Activated CD4-positive, alpha-beta T cell treated with anti-CD3 and anti-CD28 coated beads, Interleukin-2, amount 10 ng/mL, durations not matched to agents 24 days and 14 days (primary cell): ENCODE measurements at regions not wholly inside any gene's neighbourhood (a gene's known extent, or its start where the extent isn't known, plus 50 kb on each side); places are given as distances from the start of the nearest gene placed in this dataset.
"Not testable (repeated sequence)": the region's sequence is repeated elsewhere in the genome, so short reads cannot be mapped to it uniquely, and the experiment has no call there.

ENCODE experiments used
- DNase-seq: peaks from one replicate; pipeline ENCODE4 v3.0.0; 2022
- H3K27ac Mint-ChIP-seq: one replicate; pipeline ENCODE4 v1.8.0; 2022; ENCODE audit warnings: mild to moderate bottlenecking, mixed read lengths
- H3K27me3 Mint-ChIP-seq: one replicate; pipeline ENCODE4 v1.8.0; 2022; ENCODE audit warnings: mixed read lengths
- H3K36me3 Mint-ChIP-seq: one replicate; pipeline ENCODE4 v1.8.0; 2022; ENCODE audit warnings: low read depth, mild to moderate bottlenecking, mixed read lengths
- H3K4me1 Mint-ChIP-seq: one replicate; pipeline ENCODE4 v1.8.0; 2021; ENCODE audit warnings: mixed read lengths
- H3K4me3 Mint-ChIP-seq: one replicate; pipeline ENCODE4 v1.8.0; 2022; ENCODE audit warnings: mild to moderate bottlenecking, moderate library complexity, mixed read lengths
- H3K9me3 Mint-ChIP-seq: one replicate; pipeline ENCODE4 v1.8.0; 2021; ENCODE audit warnings: mixed read lengths
- intact Hi-C: fragments of 100-400 bp; cut with micrococcal nuclease; formaldehyde crosslinking; loops from one replicate; pipeline ENCODE4 v1.15.1; 2023

DNA sequence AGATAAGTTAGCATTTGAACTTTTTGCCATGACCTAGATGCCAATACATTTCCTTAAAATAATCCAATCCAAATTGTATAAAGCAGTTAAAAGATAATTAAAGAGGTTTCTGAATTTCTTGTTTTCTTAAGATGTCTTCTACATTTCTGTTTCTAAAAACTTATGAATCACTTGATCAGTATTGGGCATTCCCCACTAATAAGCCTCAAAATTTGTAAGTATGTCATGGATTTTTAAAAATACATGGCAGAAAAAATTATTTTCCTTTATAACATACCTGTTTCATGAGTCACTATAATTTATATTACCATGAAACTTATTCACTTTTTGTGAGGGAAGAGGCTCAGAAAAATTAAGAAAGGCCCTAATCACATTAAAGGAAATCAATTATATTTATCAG, 90.3 kb upstream of the TFPI start:
- no peak for DNase-seq
- Mint-ChIP-seq H3K27me3 (no peaks in the 10 kb centered on the region), H3K36me3 (no peaks in the 10 kb centered on the region), H3K9me3 (no peaks in the 10 kb centered on the region), H3K4me3 (no peak overlapping the region), H3K27ac (no peak overlapping the region), H3K4me1 (no peaks in the 10 kb centered on the region)
- intact Hi-C loops, result no loop called here

DNA sequence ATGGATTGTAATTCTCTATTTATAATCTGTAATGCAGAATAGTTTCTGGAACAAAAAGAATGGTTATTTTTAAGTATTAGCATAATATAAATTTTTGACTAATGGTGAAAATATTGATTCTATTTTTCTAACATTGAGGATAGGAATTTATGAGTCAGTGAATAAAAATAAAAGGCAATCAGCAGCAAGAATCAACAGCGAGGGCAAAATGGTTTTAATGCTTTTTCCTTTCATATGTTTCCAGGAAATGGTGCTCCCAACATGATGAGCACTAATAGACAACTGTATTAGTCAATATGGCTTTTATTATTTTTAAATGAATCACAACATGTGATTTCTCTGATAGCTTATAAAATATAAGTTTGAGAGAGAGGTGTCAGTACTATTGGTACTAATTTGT, 90.7 kb upstream of the TFPI start:
- no peak for DNase-seq
- H3K9me3 Mint-ChIP-seq, result no peaks in the 10 kb centered on the region
- intact Hi-C loops, result no loop called here
- no peaks in the 10 kb centered on the region for H3K27me3 Mint-ChIP-seq
- no peak overlapping the region for H3K4me3 Mint-ChIP-seq
- no peak overlapping the region for H3K27ac Mint-ChIP-seq
- no peaks in the 10 kb centered on the region for H3K4me1 Mint-ChIP-seq
- H3K36me3 Mint-ChIP-seq, result no peaks in the 10 kb centered on the region

DNA sequence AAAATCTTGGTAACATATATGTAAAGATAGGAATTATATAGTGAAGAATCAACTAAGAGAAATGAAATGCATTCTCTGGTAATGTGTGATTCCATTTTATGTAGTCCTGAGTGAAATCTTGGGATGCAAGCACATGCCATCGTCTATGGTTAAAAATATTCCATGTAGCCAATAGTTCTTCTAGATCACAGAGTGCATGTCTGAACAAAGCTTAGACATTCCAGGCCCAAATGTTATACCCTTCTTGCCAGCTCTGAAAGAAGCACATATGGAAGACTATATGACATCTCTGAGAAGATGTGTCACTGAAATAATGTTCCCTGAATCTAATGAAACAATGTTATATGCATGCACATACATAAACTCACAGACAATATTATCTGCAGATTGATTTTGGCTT, 92.3 kb upstream of the TFPI start:
- no peaks in the 10 kb centered on the region for H3K27me3 Mint-ChIP-seq
- H3K4me3 Mint-ChIP-seq, result no peak overlapping the region
- H3K27ac Mint-ChIP-seq, result no peak overlapping the region
- no peak for DNase-seq
- intact Hi-C loops, result no loop called here
- no peaks in the 10 kb centered on the region for H3K36me3 Mint-ChIP-seq
- H3K4me1 Mint-ChIP-seq, result no peaks in the 10 kb centered on the region
- H3K9me3 Mint-ChIP-seq, result no peaks in the 10 kb centered on the region

DNA sequence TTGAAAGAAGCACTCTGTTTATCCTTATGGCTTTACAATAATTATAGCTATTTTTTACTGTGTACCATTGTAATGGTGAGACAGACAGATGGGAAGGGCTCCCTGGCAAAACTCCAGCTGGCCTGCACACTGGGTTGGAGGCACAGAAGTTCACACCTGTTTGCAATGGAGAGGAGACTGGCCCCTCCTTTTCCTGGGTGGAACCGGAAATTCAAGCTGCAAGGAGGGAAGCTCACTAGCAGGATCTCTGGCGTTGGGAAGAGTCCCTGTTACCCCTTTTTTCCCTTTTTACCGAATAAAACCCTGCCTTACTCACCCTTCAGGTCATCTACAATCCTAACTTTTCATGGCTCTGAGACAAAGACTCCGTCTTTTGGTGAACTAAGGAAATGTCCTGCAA, 100.3 kb upstream of the TFPI start:
- no peaks in the 10 kb centered on the region for H3K36me3 Mint-ChIP-seq

DNA sequence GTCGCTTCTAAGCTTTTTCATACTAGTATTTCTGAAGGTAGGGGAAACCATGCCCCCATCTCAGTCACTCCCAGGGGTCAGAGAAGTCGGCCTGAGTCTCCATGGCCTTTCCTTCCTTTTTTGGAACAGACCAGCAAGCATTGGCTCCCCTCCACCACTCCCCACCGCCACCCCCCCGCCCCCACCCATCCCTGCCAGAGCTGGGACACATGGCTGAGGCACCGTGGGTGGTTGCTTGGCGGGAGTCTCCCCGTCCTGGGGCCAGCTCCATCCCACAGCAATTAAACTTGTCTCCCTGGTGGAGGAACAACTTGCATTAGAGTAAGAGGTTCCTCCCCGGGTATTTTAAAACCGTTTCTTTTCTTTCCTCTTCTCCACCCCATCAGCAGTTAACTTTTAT, 100.8 kb upstream of the TFPI start:
- intact Hi-C loops, result no loop called here
- H3K4me1 Mint-ChIP-seq, result no peaks in the 10 kb centered on the region
- no peaks in the 10 kb centered on the region for H3K36me3 Mint-ChIP-seq
- H3K9me3 Mint-ChIP-seq, result no peaks in the 10 kb centered on the region
- no peak overlapping the region for H3K27ac Mint-ChIP-seq
- H3K27me3 Mint-ChIP-seq, result no peaks in the 10 kb centered on the region
- H3K4me3 Mint-ChIP-seq, result no peak overlapping the region
- no peak for DNase-seq

More for the DNA sequence above, 100.3 kb upstream of the TFPI start:
- intact Hi-C loops, result no loop called here
- Mint-ChIP-seq H3K27ac (no peak overlapping the region), H3K9me3 (no peaks in the 10 kb centered on the region), H3K4me3 (no peak overlapping the region), H3K27me3 (no peaks in the 10 kb centered on the region), H3K4me1 (no peaks in the 10 kb centered on the region)
- DNase-seq, result no peak

DNA sequence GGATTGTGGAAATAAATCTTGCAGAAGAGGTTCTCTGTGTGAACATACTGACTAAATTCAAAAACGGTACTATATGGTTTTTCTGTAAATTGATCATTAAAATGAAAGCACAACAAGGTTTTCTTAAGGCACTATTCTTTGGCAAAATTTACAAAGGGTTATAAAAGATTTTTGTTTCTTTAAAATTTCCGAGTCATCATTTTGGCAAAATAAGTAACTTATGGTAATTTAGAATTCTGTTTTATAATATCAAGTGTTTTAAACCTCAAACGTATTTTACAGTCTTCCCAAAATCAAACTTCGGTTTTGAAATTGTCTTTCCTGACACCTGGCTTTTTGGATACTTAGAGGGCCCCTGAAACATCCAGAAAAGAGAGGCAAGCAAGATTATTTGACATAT, 101.9 kb upstream of the TFPI start:
- no peaks in the 10 kb centered on the region for H3K27me3 Mint-ChIP-seq
- H3K4me3 Mint-ChIP-seq, result no peak overlapping the region
- no peaks in the 10 kb centered on the region for H3K9me3 Mint-ChIP-seq
- H3K27ac Mint-ChIP-seq, result no peak overlapping the region
- intact Hi-C loops, result no loop called here
- no peaks in the 10 kb centered on the region for H3K36me3 Mint-ChIP-seq
- H3K4me1 Mint-ChIP-seq, result no peaks in the 10 kb centered on the region
- no peak for DNase-seq

DNA sequence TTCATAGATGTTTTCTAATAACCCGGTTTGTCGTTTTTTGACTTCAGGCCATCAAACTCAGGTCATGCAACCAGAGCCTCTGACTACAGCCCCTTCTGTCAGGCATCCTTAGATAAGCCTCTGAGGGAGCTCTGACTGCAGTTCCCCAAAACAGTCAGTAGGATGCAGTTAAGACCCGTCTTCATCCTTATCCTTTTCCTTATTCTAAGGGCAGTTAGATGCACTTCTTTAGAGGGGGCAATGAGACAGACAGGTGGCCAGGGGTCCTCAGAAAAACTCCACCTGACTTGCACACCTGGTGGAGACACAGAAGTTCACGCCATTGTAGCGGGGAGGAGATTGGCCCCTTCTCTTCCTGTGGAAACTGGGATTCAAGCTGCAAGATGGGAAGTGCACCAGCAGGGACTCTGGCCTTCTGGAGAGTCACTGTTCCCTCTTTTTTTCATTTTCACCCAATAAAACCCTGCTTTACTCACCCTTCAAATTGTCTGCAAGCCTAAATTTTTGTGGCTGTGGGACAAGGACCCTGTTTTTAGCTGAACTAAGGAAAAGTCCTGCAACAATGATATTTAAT, 104.8 kb upstream of the TFPI start:
- no peak overlapping the region for H3K4me3 Mint-ChIP-seq
- no peaks in the 10 kb centered on the region for H3K36me3 Mint-ChIP-seq
- no peaks in the 10 kb centered on the region for H3K27me3 Mint-ChIP-seq
- DNase-seq, result no peak
- no peaks in the 10 kb centered on the region for H3K4me1 Mint-ChIP-seq
- no peak overlapping the region for H3K27ac Mint-ChIP-seq
- H3K9me3 Mint-ChIP-seq, result no peaks in the 10 kb centered on the region
- intact Hi-C loops, result no loop called here

DNA sequence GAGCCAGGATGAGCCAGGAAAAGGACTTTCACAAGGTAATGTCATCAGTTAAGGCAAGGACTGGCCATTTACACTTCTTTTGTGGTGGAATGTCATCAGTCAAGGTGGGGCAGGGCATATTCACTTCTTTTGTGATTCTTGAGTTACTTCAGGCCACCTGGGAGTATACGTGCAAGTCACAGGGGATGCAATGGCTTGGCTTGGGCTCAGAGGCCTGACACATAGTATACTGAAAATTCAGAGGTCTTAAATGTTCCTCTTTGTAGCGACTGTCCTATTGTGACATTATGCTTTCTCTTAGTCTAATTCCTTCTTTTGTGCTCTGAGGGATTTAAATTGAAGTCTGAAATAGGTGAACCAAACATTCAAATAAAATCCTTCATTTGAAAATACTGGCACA, 121.8 kb upstream of the TFPI start:
- H3K4me1 Mint-ChIP-seq, H3K36me3 Mint-ChIP-seq: not testable (repeated sequence)

DNA sequence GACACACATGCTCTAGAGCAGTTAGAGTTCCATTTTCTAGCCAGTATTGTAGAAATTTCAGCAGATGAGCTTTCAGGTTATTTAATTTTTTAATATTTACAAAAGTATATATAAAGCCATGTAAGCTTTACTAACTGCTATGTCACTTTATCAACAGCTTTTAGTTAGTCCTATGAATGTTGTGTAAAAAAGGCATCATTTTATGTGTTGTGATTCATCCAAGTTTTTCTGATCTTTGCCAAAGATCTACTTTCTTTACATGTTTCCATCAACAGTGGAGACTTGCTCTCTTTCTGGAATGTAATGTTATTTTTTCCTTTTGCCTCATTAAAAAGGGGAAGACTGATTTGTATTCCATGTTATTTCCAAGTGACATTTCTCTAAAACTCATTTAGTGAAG, 125.2 kb upstream of the TFPI start:
- no peaks in the 10 kb centered on the region for H3K27me3 Mint-ChIP-seq
- intact Hi-C loops, result no loop called here
- H3K36me3 Mint-ChIP-seq, result no peaks in the 10 kb centered on the region
- H3K27ac Mint-ChIP-seq, result no peak overlapping the region
- no peaks in the 10 kb centered on the region for H3K9me3 Mint-ChIP-seq
- DNase-seq, result no peak
- no peak overlapping the region for H3K4me3 Mint-ChIP-seq
- no peaks in the 10 kb centered on the region for H3K4me1 Mint-ChIP-seq

More for the DNA sequence above, 121.8 kb upstream of the TFPI start:
- H3K9me3 Mint-ChIP-seq, H3K4me3 Mint-ChIP-seq, intact Hi-C loops, H3K27me3 Mint-ChIP-seq, H3K27ac Mint-ChIP-seq, DNase-seq: not testable (repeated sequence)

DNA sequence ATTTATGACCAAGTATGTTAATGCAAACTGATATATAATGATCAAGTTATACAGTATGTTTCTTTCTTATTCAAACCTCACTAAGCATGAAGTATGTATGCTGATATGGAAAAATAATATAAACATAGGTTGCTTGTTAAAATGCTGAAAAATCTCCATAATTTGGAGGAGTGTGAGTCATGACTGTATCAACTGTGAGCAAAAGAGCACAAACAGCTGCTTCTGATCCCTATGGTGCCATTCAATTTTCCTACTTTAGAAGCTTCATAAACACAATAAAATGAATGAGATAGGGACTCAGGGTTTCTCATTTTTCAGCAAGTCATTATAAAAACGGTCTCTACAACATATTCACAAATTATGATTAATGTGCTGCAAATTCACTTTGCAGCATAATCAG, 129.9 kb upstream of the TFPI start:
- no peak for DNase-seq
- Mint-ChIP-seq H3K9me3 (no peaks in the 10 kb centered on the region), H3K4me1 (no peaks in the 10 kb centered on the region), H3K4me3 (no peak overlapping the region), H3K36me3 (no peaks in the 10 kb centered on the region), H3K27me3 (no peaks in the 10 kb centered on the region), H3K27ac (no peak overlapping the region)
- intact Hi-C loops, result no loop called here

DNA sequence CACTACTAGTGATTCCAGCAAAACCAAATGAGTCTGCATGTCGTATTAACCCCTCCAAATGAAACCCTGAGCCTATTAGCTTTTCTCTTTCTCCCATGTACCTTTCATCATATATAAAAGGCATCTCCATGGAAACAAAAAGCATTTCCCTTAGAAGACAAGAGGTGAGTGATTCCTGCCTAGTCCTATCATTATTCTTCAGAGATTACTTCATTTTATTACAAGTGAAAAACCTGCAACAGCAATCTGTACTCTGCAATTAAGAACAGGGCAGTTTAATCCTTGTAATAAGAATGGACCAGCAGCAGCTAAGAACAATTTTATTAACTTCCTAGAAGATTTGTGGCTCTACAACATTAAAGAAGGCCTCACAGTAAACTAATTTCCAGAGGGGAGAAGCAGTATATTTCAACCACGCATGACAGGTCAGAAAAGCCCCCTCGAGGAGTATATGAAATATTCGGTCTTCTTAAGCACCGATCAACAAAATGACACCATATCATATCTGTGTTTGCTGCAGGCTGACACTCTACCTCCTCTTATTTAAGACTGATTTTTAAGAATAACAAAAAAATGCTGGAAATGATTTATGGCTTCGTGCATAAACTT, 132.3 kb upstream of the TFPI start:
- Mint-ChIP-seq H3K36me3 (no peaks in the 10 kb centered on the region), H3K4me1 (no peaks in the 10 kb centered on the region), H3K27me3 (no peaks in the 10 kb centered on the region), H3K9me3 (no peaks in the 10 kb centered on the region), H3K27ac (no peak overlapping the region), H3K4me3 (no peak overlapping the region)
- no peak for DNase-seq
- intact Hi-C loops, result no loop called here

DNA sequence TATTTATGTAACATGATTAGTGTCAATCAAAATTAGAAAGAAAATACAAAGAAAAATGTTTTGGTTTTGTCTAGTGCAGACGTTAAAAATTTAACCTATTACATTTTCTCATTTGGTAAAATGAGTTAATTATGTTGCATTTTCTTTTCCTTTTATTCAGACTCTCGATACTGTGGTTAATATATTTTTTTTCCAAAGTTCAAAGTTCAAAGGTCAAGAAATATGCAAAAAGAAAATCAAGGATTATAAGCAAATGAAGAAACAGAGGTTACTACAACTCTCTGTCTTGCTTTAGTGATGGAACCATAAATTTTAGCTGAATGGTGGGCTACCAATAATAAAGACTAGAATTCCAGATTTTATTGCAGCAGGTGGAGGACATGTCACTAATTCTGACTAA, 133.3 kb upstream of the TFPI start:
- Mint-ChIP-seq H3K9me3 (no peaks in the 10 kb centered on the region), H3K36me3 (no peaks in the 10 kb centered on the region)

DNA sequence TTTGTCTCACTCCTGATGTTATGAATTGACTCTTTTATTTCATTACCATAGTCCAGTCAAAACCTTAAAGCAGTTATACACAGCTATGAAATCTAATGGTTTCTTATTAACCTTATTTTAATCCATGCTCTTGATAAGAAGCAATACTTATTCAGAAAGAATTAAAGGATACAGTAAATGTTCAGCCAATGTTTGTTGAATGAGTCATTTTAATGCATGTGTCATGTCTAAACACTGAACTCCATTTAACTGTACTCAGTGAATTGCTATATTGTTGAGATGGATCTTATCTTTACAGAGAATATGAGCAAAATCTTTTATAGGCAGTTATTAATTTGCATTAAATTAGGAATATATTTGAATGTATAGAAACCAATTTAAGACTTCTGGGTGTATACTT, 135.1 kb upstream of the TFPI start:
- Mint-ChIP-seq H3K27ac (no peak overlapping the region), H3K9me3 (no peaks in the 10 kb centered on the region), H3K4me3 (no peak overlapping the region), H3K27me3 (no peaks in the 10 kb centered on the region), H3K36me3 (no peaks in the 10 kb centered on the region), H3K4me1 (no peaks in the 10 kb centered on the region)
- no peak for DNase-seq
- intact Hi-C loops, result no loop called here

More for the DNA sequence above, 133.3 kb upstream of the TFPI start:
- Mint-ChIP-seq H3K4me1 (no peaks in the 10 kb centered on the region), H3K27ac (no peak overlapping the region), H3K27me3 (no peaks in the 10 kb centered on the region), H3K4me3 (no peak overlapping the region)
- DNase-seq, result no peak
- intact Hi-C loops, result no loop called here

DNA sequence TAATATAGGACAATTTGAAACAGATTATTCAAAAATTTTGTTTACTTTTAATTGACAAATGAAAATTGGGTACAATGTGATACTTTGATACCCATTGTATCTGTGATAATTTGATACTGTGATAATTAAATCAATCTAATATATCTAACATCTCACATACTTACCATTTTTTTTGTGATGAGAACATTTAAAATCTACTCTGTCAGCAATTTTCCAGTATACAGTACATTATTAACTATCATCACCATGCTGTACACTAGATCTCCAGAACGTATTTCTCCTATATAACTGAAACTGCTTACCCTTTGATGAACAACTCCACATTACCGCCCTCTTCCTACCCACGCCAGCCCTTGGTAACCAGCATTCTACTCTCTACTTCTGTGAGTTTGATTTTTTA, 139.7 kb upstream of the TFPI start:
- Mint-ChIP-seq H3K27ac (no peak overlapping the region), H3K27me3 (no peaks in the 10 kb centered on the region), H3K4me1 (no peaks in the 10 kb centered on the region), H3K9me3 (no peaks in the 10 kb centered on the region), H3K4me3 (no peak overlapping the region), H3K36me3 (no peaks in the 10 kb centered on the region)
- no peak for DNase-seq
- intact Hi-C loops, result no loop called here

DNA sequence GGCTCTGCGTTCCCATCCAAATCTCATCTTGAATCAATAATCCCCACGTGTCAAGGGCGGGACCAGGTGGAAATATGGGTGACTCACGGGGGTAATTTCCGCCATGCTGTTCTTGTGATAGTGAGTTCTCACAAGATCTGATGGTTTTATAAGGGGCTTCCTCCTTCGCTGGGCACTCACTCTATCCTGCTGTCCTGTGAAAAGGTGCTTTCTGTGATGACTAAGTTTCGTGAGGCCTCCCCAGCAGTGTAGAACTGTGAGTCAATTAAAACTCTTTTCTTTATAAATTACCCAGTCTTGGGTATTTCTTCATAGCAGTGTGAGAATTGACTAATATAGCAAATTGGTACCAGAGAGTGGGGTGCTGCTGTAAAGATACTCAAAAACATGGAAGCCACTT, 142.4 kb upstream of the TFPI start:
- DNase-seq, H3K4me3 Mint-ChIP-seq, intact Hi-C loops, H3K27me3 Mint-ChIP-seq, H3K9me3 Mint-ChIP-seq, H3K36me3 Mint-ChIP-seq, H3K27ac Mint-ChIP-seq, H3K4me1 Mint-ChIP-seq: not testable (repeated sequence)
